Ovary (tissue), 7 donors: ENCODE measurements at regions not wholly inside any gene's neighbourhood (a gene's known extent, or its start where the extent isn't known, plus 50 kb on each side); places are given as distances from the start of the nearest gene placed in this dataset.

ENCODE experiments used
- DNase-seq, 5 donors: peaks; one replicate each; pipeline ENCODE4 v3.0.0-alpha.2; 2019 to 2020
- H3K27ac ChIP-seq, 2 donors: fragments of 200-600 bp; one replicate each; pipeline versions ENCODE4 v1.5.1 to v1.8.0; 2019 to 2022
- H3K27me3 ChIP-seq: fragments of 200-600 bp; one replicate; pipeline ENCODE4 v1.8.0; 2022
- H3K36me3 ChIP-seq: fragments of 200-600 bp; sonication (generic); one replicate; pipeline ENCODE4 v1.5.1; 2019
- H3K4me1 ChIP-seq: one replicate; pipeline ENCODE4 v1.8.1; 2013; ENCODE audit warnings: mild to moderate bottlenecking, moderate library complexity; ENCODE audit not compliant: insufficient read depth
- H3K4me3 ChIP-seq: fragments of 200-600 bp; sonication (generic); one replicate; pipeline ENCODE4 v1.5.1; 2017
- H3K9me3 ChIP-seq, 2 donors: fragments of 200-600 bp in 1 of 2; sonication (generic) in 1 of 2; one replicate each; pipeline versions ENCODE4 v1.5.1 to v1.8.1; 2013 to 2019; ENCODE audit warnings: mild to moderate bottlenecking in 1 of 2, moderate library complexity in 1 of 2
- EP300 ChIP-seq: sonication (generic); formaldehyde crosslinking; IDR thresholded peaks from one replicate; pipeline ENCODE4 v1.6.1; 2017; ENCODE audit warnings: antibody characterized with exemption
- POLR2A ChIP-seq: fragments of 450-650 bp; IDR thresholded peaks from one replicate; pipeline ENCODE4 v1.6.1; 2017; ENCODE audit warnings: antibody characterized with exemption, mild to moderate bottlenecking, moderate library complexity
- WGBS, 3 donors: extraction: QIAGEN DNeasy Blood & Tissue Kit in 1 of 3; methylation state at CpG; one replicate each; pipeline versions ENCODE4 v1.1.5 to v1.1.7; 2013 to 2017; 5-methylcytosine and 5-hydroxymethylcytosine counted together
- intact Hi-C, 4 donors: fragments of 100-400 bp; cut with DNase I; formaldehyde crosslinking; loops; one replicate each; pipeline versions ENCODE4 v1.11.0 to v1.15.1; 2022 to 2023
- TF ChIP-seq, protein P1 (sequence below), 3 donors: fragments of 450-650 bp in 2 of 3; fragments of 200-600 bp in 1 of 3; IDR thresholded peaks; one replicate each; pipeline versions ENCODE4 v1.5.1 to v1.8.0; 2016 to 2022; ENCODE audit warnings: antibody characterized with exemption in 3 of 3, mild to moderate bottlenecking in 1 of 3
- donor health status: DM: no; HTN: no; CAD: no; lungs with moderate emphysema.
- donor health status: DM: no; HTN: no; CAD: no.
- donor health status: Bipolar disorder and iron deficiency.
- donor health status: DM: no; HTN: no; CAD: no.
- donor health status: DM: yes; HTN: yes; CAD: no.

DNA sequence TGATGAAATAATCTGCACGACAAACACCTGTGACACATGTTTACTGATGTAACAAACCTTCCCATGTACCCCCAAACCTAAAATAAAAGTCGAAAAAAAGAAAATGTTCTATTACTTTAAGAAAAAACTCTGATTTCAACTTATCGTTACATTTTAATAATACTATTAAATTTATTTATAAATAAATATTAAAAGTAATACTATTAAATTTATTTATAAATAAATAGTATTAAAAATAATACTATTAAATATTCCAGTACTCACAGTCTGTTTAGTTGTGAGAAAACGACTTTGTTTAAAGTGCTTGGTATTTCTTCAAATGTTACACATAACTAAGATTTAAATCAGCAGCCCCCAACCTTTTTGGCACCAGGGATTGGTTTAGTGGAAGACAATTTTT is 471.6 kb upstream of the PRKX start:
- no peak for TF ChIP-seq POLR2A
- TF ChIP-seq, protein P1, sequence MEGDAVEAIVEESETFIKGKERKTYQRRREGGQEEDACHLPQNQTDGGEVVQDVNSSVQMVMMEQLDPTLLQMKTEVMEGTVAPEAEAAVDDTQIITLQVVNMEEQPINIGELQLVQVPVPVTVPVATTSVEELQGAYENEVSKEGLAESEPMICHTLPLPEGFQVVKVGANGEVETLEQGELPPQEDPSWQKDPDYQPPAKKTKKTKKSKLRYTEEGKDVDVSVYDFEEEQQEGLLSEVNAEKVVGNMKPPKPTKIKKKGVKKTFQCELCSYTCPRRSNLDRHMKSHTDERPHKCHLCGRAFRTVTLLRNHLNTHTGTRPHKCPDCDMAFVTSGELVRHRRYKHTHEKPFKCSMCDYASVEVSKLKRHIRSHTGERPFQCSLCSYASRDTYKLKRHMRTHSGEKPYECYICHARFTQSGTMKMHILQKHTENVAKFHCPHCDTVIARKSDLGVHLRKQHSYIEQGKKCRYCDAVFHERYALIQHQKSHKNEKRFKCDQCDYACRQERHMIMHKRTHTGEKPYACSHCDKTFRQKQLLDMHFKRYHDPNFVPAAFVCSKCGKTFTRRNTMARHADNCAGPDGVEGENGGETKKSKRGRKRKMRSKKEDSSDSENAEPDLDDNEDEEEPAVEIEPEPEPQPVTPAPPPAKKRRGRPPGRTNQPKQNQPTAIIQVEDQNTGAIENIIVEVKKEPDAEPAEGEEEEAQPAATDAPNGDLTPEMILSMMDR (IDR thresholded peaks at IDR 0.05): no peak
- TF ChIP-seq EP300: no peak
- H3K27me3 ChIP-seq: no peaks in the 10 kb centered on the region
- 73 to 83% (median 79%) methylated on average over 4 of the region's 4 CpGs for WGBS, 3 donors
- no peak overlapping the region for H3K27ac ChIP-seq
- H3K9me3 ChIP-seq: no peaks in the 10 kb centered on the region
- no peaks in the 10 kb centered on the region for H3K4me1 ChIP-seq
- no peak overlapping the region for H3K4me3 ChIP-seq
- no peak for DNase-seq
- intact Hi-C loops: no loop called here
- no peaks in the 10 kb centered on the region for H3K36me3 ChIP-seq

DNA sequence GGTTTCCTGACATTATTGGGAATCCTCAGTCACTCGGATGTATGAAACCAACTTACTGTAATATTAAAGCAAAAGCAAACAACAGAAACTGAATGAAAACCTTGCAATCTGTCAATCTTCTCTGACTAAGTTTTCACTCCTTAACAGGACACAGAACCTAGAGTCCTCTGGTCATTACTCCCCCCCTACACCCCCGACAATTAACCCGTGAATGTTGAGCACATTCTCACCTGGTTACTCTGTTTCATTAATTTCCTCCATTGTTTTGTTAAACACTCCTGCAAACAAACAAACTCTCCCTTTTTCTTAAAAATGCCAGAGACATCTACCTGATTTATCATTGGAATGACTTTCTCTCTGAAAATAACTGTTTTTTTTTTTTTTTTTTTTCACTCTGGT is 469.0 kb upstream of the PRKX start:
- 55 to 68% (median 62%) methylated on average over 3 of the region's 3 CpGs for WGBS, 3 donors

DNA sequence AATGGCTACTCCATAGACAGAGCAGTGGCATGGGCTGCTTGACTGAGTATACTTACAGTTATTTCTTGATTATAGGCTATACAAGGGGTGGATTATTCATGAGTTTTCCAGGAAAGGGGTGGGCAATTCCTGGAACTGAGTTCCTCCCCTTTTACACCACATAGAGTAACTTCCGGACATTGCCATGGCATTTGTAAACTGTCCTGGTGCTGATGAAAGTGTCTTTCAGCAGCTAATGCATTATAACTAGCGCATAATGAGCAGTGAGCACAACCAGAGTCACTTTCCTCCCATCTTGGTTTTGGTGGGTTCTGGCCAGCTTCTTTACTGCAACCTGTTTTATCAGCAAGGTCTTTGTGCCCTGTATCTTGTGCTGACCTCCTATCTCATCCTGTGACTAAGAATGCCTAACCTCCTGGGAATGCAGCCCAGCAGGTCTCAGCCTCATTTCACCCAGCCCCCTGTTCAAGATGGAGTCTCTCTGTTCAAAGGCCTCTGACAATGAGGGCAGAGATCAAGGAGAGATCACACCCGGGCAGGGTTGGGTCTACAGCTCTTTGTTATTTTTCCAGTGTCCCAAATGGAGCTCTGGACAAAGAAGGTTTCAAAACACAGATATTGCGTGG is 468.4 kb upstream of the PRKX start:
- intact Hi-C loops: no loop called here
- Histone ChIP-seq H3K9me3 (no peaks in the 10 kb centered on the region), H3K36me3 (no peaks in the 10 kb centered on the region), H3K4me3 (no peak overlapping the region), H3K4me1 (no peaks in the 10 kb centered on the region), H3K27me3 (no peaks in the 10 kb centered on the region), H3K27ac (no peak overlapping the region)
- TF ChIP-seq, protein P1 (IDR thresholded peaks at IDR 0.05): no peak
- no peak for TF ChIP-seq EP300
- no peak for TF ChIP-seq POLR2A
- DNase-seq: no peak
- WGBS, 3 donors: 66 to 68% (median 68%) methylated on average over 4 of the region's 4 CpGs

More for the DNA sequence above, 469.0 kb upstream of the PRKX start:
- no peak overlapping the region for H3K27ac ChIP-seq
- DNase-seq: no peak
- TF ChIP-seq, protein P1 (IDR thresholded peaks at IDR 0.05): no peak
- TF ChIP-seq EP300 (no peak), POLR2A (no peak)
- H3K36me3 ChIP-seq: no peaks in the 10 kb centered on the region
- H3K4me3 ChIP-seq: no peak overlapping the region
- H3K9me3 ChIP-seq: no peaks in the 10 kb centered on the region
- H3K4me1 ChIP-seq: no peaks in the 10 kb centered on the region
- no peaks in the 10 kb centered on the region for H3K27me3 ChIP-seq
- intact Hi-C loops: no loop called here

DNA sequence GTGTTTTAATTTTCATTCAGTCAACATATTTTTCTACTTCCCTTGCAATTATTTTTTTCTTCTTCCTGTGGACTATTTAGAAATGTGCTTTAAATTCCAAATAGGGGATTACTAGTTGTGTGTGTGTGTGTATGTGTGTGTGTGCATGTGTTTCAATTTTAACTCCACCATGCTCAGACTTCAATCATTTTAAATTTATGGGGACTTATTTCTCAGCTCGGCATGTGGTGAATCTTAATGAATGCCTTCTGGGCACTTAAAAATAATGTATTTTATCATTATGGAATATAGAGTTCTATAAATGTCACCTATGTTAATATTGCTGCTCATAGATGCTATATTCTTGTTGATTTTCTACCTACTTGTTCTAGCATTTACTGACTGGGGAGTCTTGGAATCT is 465.6 kb upstream of the PRKX start:
- intact Hi-C loops: no loop called here
- WGBS, 3 donors: 43 to 52% (median 48%) methylated on average over 1 of the region's 1 CpG

More for the DNA sequence above, 465.6 kb upstream of the PRKX start:
- TF ChIP-seq EP300 (no peak), POLR2A (no peak)
- TF ChIP-seq, protein P1 (IDR thresholded peaks at IDR 0.05): no peak
- no peak overlapping the region for H3K27ac ChIP-seq
- no peaks in the 10 kb centered on the region for H3K9me3 ChIP-seq
- no peak for DNase-seq
- H3K36me3 ChIP-seq: no peaks in the 10 kb centered on the region
- no peaks in the 10 kb centered on the region for H3K27me3 ChIP-seq
- H3K4me1 ChIP-seq: no peaks in the 10 kb centered on the region
- no peak overlapping the region for H3K4me3 ChIP-seq
